Panc1 (cell line): ENCODE measurements at regions not wholly inside any gene's neighbourhood (a gene's known extent, or its start where the extent isn't known, plus 50 kb on each side); places are given as distances from the start of the nearest gene placed in this dataset.

Experiments used
- CTCF ChIP-seq: fragments of 450-650 bp; IDR thresholded peaks from 2 replicates; pipeline ENCODE4 v1.5.1; 2017; ENCODE audit warnings: mild to moderate bottlenecking
- POLR2AphosphoS5 ChIP-seq: IDR thresholded peaks from 2 replicates; pipeline ENCODE4 v1.6.1; 2012; ENCODE audit warnings: mild to moderate bottlenecking, low read depth, low read length, moderate library complexity
- REST ChIP-seq, 2 experiments: IDR thresholded peaks; 2 replicates each; pipeline ENCODE4 v1.6.1; 2011 to 2012; ENCODE audit warnings: low read depth in 2 of 2, control low read depth in 1 of 2, low read length in 1 of 2, mild to moderate bottlenecking in 1 of 2, moderate library complexity in 1 of 2; ENCODE audit not compliant: insufficient read depth in 1 of 2
- SIN3A ChIP-seq: IDR thresholded peaks from 2 replicates; pipeline ENCODE4 v1.6.1; 2012; ENCODE audit warnings: low read depth, mild to moderate bottlenecking, low read length, moderate library complexity, borderline replicate concordance; ENCODE audit not compliant: insufficient read depth
- TCF7L2 ChIP-seq: IDR thresholded peaks from 2 replicates; pipeline ENCODE4 v1.6.1; 2011; ENCODE audit warnings: mild to moderate bottlenecking, low read depth, low read length, inconsistent platforms

GRCh38 chr7:41114691-41115090 is 588.2 kb downstream of the INHBA start:
- TF ChIP-seq CTCF: no peak
- TF ChIP-seq TCF7L2: no peak
- TF ChIP-seq REST (IDR thresholded peaks at IDR 0.05; ENCODE audit: insufficient read depth in 1 of 2, low read depth in 2 of 2, low read length in 1 of 2): no peak
- no peak for TF ChIP-seq SIN3A
- no peak for TF ChIP-seq POLR2AphosphoS5
